Nephron progenitor cell (in vitro differentiated cells): ENCODE measurements at regions not wholly inside any gene's neighbourhood (a gene's known extent, or its start where the extent isn't known, plus 50 kb on each side); places are given as distances from the start of the nearest gene placed in this dataset.

ENCODE experiments used
- DNase-seq: peaks from one replicate; pipeline ENCODE4 v3.0.0; 2021
- H3K27ac Mint-ChIP-seq: 2 replicates; pipeline ENCODE4 v1.8.0; 2021; ENCODE audit warnings: mild to moderate bottlenecking, moderate library complexity, mixed read lengths
- H3K27me3 Mint-ChIP-seq: 2 replicates; pipeline ENCODE4 v1.8.0; 2021; ENCODE audit warnings: mild to moderate bottlenecking, low read depth, mixed read lengths; ENCODE audit not compliant: poor library complexity
- H3K36me3 Mint-ChIP-seq: 2 replicates; pipeline ENCODE4 v1.8.0; 2021; ENCODE audit warnings: low read depth, mixed read lengths
- H3K4me1 Mint-ChIP-seq: 2 replicates; pipeline ENCODE4 v1.8.0; 2021; ENCODE audit warnings: mixed read lengths
- H3K4me3 Mint-ChIP-seq: 2 replicates; pipeline ENCODE4 v1.8.0; 2021; ENCODE audit warnings: mild to moderate bottlenecking, moderate library complexity, mixed read lengths
- H3K9me3 Mint-ChIP-seq: 2 replicates; pipeline ENCODE4 v1.8.0; 2021; ENCODE audit warnings: mild to moderate bottlenecking, moderate library complexity, mixed read lengths
- TF ChIP-seq, protein P1 (sequence below): fragments of 200-600 bp; sonication (generic); IDR thresholded peaks from 2 replicates; pipeline ENCODE4 v1.5.0; 2021; ENCODE audit warnings: antibody characterized with exemption

DNA sequence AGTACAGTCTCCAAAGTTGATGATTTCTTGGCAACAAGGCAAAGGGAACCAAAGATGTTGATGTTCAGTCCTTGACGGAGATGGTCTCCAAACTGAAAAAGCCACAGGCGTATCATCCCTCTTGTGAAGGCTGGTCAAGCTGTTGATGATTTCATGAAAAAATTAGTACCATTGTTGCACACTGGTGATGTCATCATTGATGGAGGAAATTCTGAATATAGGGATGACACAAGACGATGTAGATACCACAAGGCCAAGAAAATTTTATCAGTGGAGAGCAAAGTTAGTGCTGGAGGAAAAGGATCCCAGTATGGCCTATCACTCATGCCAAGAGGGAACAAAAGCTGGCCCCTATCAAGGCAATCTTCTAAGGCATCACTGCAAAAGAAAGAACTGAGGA is 88.7 kb upstream of the KRR1 start:
- peaks cover 21% of the 10 kb centered on the region for H3K4me1 Mint-ChIP-seq
- no peak overlapping the region for H3K4me3 Mint-ChIP-seq
- peaks cover 20% of the 10 kb centered on the region for H3K9me3 Mint-ChIP-seq
- peaks cover 10% of the 10 kb centered on the region for H3K27me3 Mint-ChIP-seq
- H3K27ac Mint-ChIP-seq = no peak overlapping the region
- H3K36me3 Mint-ChIP-seq = peaks cover 8% of the 10 kb centered on the region
- no peak for DNase-seq
- TF ChIP-seq, protein P1, sequence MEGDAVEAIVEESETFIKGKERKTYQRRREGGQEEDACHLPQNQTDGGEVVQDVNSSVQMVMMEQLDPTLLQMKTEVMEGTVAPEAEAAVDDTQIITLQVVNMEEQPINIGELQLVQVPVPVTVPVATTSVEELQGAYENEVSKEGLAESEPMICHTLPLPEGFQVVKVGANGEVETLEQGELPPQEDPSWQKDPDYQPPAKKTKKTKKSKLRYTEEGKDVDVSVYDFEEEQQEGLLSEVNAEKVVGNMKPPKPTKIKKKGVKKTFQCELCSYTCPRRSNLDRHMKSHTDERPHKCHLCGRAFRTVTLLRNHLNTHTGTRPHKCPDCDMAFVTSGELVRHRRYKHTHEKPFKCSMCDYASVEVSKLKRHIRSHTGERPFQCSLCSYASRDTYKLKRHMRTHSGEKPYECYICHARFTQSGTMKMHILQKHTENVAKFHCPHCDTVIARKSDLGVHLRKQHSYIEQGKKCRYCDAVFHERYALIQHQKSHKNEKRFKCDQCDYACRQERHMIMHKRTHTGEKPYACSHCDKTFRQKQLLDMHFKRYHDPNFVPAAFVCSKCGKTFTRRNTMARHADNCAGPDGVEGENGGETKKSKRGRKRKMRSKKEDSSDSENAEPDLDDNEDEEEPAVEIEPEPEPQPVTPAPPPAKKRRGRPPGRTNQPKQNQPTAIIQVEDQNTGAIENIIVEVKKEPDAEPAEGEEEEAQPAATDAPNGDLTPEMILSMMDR = no peak

DNA sequence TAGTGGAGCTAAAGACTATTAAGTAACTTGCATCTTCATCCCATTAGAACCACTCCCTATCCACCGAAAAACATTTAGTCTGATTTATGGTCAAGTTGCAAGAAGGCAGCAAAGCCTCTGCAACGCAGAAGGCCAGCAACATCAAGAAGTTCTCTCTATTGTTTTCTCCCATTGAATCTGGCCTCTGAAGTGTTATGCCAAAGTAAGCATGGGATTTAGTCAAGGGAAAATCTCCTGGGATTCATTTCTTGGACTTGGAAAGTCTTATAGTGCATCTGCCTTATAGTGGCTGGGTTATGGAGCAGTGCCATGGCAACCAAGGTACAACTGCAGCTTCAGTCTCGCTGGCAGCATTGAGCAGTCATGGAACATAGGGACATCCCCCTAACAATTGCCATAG is 87.7 kb upstream of the KRR1 start:
- peaks cover 10% of the 10 kb centered on the region for H3K27me3 Mint-ChIP-seq
- peak overlapping the region; percentile 23 for H3K27ac Mint-ChIP-seq
- TF ChIP-seq, protein P1 = no peak
- DNase-seq = no peak
- H3K36me3 Mint-ChIP-seq = peaks cover 14% of the 10 kb centered on the region
- no peak overlapping the region for H3K4me3 Mint-ChIP-seq
- H3K9me3 Mint-ChIP-seq = peaks cover 28% of the 10 kb centered on the region
- H3K4me1 Mint-ChIP-seq = peaks cover 21% of the 10 kb centered on the region

DNA sequence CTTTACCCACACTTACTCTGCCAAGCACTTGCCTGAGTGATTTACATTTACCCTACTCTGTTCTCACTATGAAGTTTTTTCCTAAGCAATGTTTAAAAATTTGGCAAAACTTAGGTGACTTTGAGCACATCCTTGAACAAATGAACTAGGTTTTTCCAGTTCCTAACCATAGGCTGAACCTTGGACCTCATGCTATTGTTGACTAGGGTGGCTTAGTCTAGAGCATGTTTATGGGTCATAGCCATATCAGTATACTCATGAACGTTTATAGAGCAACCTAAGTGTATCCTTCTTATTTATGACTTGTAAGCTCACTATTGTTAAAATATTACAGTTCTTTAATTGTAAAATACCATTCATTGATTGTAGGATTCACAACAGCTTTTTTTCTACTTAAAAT is 85.0 kb upstream of the KRR1 start:
- Mint-ChIP-seq H3K27ac (no peak overlapping the region), H3K27me3 (peaks cover 10% of the 10 kb centered on the region), H3K36me3 (peaks cover 14% of the 10 kb centered on the region), H3K4me3 (no peak overlapping the region), H3K9me3 (peaks cover 28% of the 10 kb centered on the region), H3K4me1 (peaks cover 28% of the 10 kb centered on the region)
- DNase-seq = no peak
- TF ChIP-seq, protein P1 = no peak

DNA sequence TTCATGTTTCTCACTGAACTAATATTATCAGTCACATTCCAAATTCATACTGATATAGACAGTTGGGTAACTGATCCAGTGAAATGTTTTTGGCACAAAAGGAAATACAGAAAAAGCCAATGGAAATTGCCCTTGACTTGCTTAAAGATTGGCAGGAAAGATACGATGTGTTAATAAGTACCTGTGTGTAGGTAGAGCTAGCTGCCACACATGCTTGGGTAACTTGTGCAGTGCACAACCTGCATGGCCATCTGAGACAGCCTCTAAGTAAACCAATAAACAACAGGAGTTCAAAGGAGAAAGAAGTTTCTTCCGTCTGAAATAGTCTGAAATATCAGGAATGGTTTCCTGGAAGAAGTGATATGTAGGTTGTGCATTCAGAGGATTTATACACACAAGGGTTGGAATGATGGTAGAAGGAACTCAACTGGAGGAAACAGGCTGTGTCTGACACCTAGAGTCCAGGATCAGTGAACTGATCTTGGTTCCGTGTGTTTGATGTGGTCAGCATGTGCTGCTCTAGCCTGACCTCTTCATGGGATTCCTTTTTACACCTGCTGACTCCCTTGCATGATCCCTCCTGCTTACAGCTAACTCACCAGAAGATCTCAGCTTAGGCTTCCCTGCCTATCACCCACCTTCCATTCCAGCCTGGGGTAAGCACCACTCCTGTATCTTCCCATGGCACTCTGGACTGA is 81.4 kb upstream of the KRR1 start:
- Mint-ChIP-seq H3K36me3 (peaks cover 26% of the 10 kb centered on the region), H3K27ac (no peak overlapping the region), H3K4me3 (no peak overlapping the region), H3K27me3 (no peaks in the 10 kb centered on the region), H3K4me1 (peaks cover 40% of the 10 kb centered on the region), H3K9me3 (peaks cover 21% of the 10 kb centered on the region)
- TF ChIP-seq, protein P1 = no peak
- DNase-seq = no peak

DNA sequence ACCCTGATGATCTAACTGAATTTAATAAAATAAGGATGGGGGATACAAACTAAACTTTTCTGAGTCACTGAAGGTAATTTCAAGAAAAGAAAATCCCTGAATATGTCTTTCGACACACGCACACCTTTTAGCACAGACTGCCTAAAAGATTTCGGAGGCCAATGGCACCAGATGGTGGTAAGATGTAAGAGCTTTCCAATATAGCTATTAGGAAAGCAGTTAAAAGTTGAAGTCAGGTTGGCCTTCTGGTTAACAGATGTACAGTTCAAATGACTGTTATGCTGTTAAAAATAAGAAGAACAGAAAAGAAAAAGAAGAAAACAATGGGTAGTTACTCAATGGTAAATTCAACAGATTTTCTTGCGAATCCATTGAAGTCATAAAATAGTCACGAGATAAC is 80.7 kb upstream of the KRR1 start:
- H3K9me3 Mint-ChIP-seq = peaks cover 21% of the 10 kb centered on the region
- H3K4me3 Mint-ChIP-seq = no peak overlapping the region
- H3K4me1 Mint-ChIP-seq = peaks cover 40% of the 10 kb centered on the region
- peak overlapping the region; percentile 88 for H3K27ac Mint-ChIP-seq
- peaks cover 26% of the 10 kb centered on the region for H3K36me3 Mint-ChIP-seq
- no peak for DNase-seq
- no peaks in the 10 kb centered on the region for H3K27me3 Mint-ChIP-seq
- TF ChIP-seq, protein P1 = no peak

DNA sequence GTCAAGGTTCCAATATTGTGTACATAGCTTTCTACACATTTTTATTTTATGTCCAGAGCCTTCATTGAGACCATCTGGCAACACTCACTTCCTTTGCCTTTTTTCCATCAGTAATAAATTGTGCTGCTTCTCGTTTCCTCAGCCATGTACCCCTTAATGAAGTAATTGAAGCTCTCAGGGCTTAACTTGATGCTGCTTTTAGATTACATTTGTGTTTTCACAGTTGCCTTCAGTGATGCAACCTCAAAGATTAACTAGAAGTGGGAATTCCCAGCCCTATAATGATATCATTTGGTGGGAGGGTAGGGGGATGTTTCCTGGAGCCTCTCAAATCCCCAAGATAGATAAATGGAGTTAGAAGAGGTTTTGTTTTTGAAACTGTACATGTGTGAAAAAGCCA is 80.2 kb upstream of the KRR1 start:
- peaks cover 21% of the 10 kb centered on the region for H3K9me3 Mint-ChIP-seq
- H3K36me3 Mint-ChIP-seq = peaks cover 26% of the 10 kb centered on the region
- no peak overlapping the region for H3K4me3 Mint-ChIP-seq
- H3K4me1 Mint-ChIP-seq = peaks cover 40% of the 10 kb centered on the region
- H3K27me3 Mint-ChIP-seq = no peaks in the 10 kb centered on the region
- peak overlapping the region; percentile 88 for H3K27ac Mint-ChIP-seq
- DNase-seq = no peak
- TF ChIP-seq, protein P1 = no peak
